K562 (cell line): ENCODE measurements at regions not wholly inside any gene's neighbourhood (a gene's known extent, or its start where the extent isn't known, plus 50 kb on each side); places are given as distances from the start of the nearest gene placed in this dataset.
"Not testable (repeated sequence)": the region's sequence is repeated elsewhere in the genome, so short reads cannot be mapped to it uniquely, and the experiment has no call there.

Experiments used
- ATAC-seq: fragments of 200-7000 bp; cut with Tn5 transposase; 3 replicates; pipeline ENCODE4 v1.9.1; 2020; ENCODE audit warnings: moderate library complexity
- BruUV-seq: library from RNA; stranded (reverse); fragments of 400-500 nt; replicated peaks from 2 replicates; lab custom pipeline; 2021; lab: Mats Ljungman, UMichigan
- CTCF ChIA-PET: fragments of 300-600 bp; formaldehyde crosslinking; extraction: SDS; loops from one replicate; lab custom pipeline; 2021; ENCODE audit warnings: low intra/inter-chr PET ratio; lab: Yijun Ruan, JAX
- POLR2A ChIA-PET: fragments of 300-600, 350-650 bp; sonication (Branson Sonifier 250); formaldehyde crosslinking; extraction: SDS; loops from one replicate; lab custom pipeline; 2021; ENCODE audit warnings: antibody characterized with exemption, inconsistent platforms; lab: Yijun Ruan, JAX
- DNase-seq, 4 experiments: peaks; one replicate each; pipeline versions ENCODE4 v3.0.0 to v3.0.0-alpha.2; 2011 to 2018; ENCODE audit warnings: low spot score in 3 of 4, mixed read lengths in 3 of 4; ENCODE audit errors: extremely low read depth in 1 of 4
- FAIRE-seq: peaks from 2 replicates; lab custom pipeline; 2011; peaks lifted over from hg19 to GRCh38; lab: Jason Lieb, UNC
- H2AFZ ChIP-seq: 2 replicates; pipeline ENCODE4 v1.6.0; 2011; ENCODE audit warnings: low read depth, low read length, control low read depth, inconsistent platforms
- H3K27ac ChIP-seq: fragments of 200-600 bp; 3 replicates; pipeline ENCODE4 v1.8.0; 2011; ENCODE audit warnings: low read depth, mild to moderate bottlenecking, control low read depth, inconsistent platforms, low read length, moderate library complexity, mixed read lengths; ENCODE audit errors: extremely low read depth
- H3K27me3 ChIP-seq, 2 experiments: fragments of 300-600 bp in 1 of 2; 2 replicates in 1 of 2; 3 replicates in 1 of 2; pipeline versions ENCODE4 v1.6.0 to v1.8.0; 2011; ENCODE audit warnings: inconsistent platforms in 2 of 2, low read length in 2 of 2, mild to moderate bottlenecking in 1 of 2, mixed read lengths in 1 of 2, moderate library complexity in 1 of 2; ENCODE audit not compliant: control insufficient read depth in 2 of 2, insufficient read depth in 2 of 2
- H3K36me3 ChIP-seq: fragments of 300-600 bp; 3 replicates; pipeline ENCODE4 v1.8.0; 2011; ENCODE audit warnings: mild to moderate bottlenecking, low read length, inconsistent platforms; ENCODE audit not compliant: control insufficient read depth, insufficient read depth
- H3K4me1 ChIP-seq, 2 experiments: fragments of 200-600 bp in 1 of 2; replicated peaks in 1 of 2; 2 replicates in 1 of 2; 3 replicates in 1 of 2; pipeline versions ENCODE4 v1.5.1 to v1.8.0; 2011; ENCODE audit warnings: inconsistent platforms in 2 of 2, low read length in 2 of 2, mild to moderate bottlenecking in 1 of 2, mixed read lengths in 1 of 2, moderate library complexity in 1 of 2; ENCODE audit not compliant: control insufficient read depth in 2 of 2, insufficient read depth in 2 of 2
- H3K4me2 ChIP-seq: 2 replicates; pipeline ENCODE4 v1.6.1; 2011; ENCODE audit warnings: low read length, control low read depth, inconsistent platforms, mixed read lengths; ENCODE audit not compliant: insufficient read depth
- H3K4me3 ChIP-seq: fragments of 200-600 bp; sonication (generic), shearing (Covaris generic); 2 replicates; pipeline ENCODE4 v1.5.1; 2016; ENCODE audit warnings: control low read depth, inconsistent platforms
- H3K79me2 ChIP-seq: fragments of 200-600 bp; 3 replicates; pipeline ENCODE4 v1.8.0; 2011; ENCODE audit warnings: low read length, inconsistent platforms; ENCODE audit not compliant: control insufficient read depth, insufficient read depth
- H3K9ac ChIP-seq, 2 experiments: 2 replicates each; pipeline versions ENCODE4 v1.6.0 to v1.6.1; 2011; ENCODE audit warnings: low read depth in 2 of 2, low read length in 2 of 2, control low read depth in 1 of 2, inconsistent platforms in 1 of 2, mild to moderate bottlenecking in 1 of 2, mixed read lengths in 1 of 2; ENCODE audit not compliant: insufficient read depth in 1 of 2
- H3K9me1 ChIP-seq: one replicate; pipeline ENCODE4 v1.6.0; 2011; ENCODE audit warnings: inconsistent platforms, mild to moderate bottlenecking, low read length, moderate library complexity; ENCODE audit not compliant: control insufficient read depth, insufficient read depth
- H3K9me3 ChIP-seq: replicated peaks from 2 replicates; pipeline ENCODE4 v1.5.1; 2011; ENCODE audit warnings: low read depth, low read length, inconsistent platforms; ENCODE audit not compliant: control insufficient read depth, insufficient read depth
- H4K20me1 ChIP-seq: replicated peaks from 2 replicates; pipeline ENCODE4 v1.6.1; 2011; ENCODE audit warnings: low read length, inconsistent platforms, mixed read lengths; ENCODE audit not compliant: control insufficient read depth, insufficient read depth
- BHLHE40 ChIP-seq: IDR thresholded peaks from 2 replicates; pipeline ENCODE4 v1.6.1; 2011; ENCODE audit warnings: low read length, improper control_type of control experiment
- RBM25 ChIP-seq: fragments of 200-400 bp; formaldehyde crosslinking; IDR thresholded peaks from 2 replicates; pipeline ENCODE4 v1.6.1; 2018; ENCODE audit warnings: low read length, low read depth, moderate library complexity; ENCODE audit not compliant: severe bottlenecking
- WGBS: fragments of 100-300 bp; shearing (Covaris generic); methylation state at CpG from one replicate; pipeline ENCODE4 v1.1.6; 2016; ENCODE audit warnings: low coverage, mixed read lengths; ENCODE audit not compliant: insufficient coverage; ENCODE audit errors: missing lambda C conversion rate; 5-methylcytosine and 5-hydroxymethylcytosine counted together
- in situ Hi-C: fragments of 300-500 bp; cut with MboI; formaldehyde crosslinking; loops from 4 replicates; pipeline ENCODE4 v1.15.0; 2018; ENCODE audit warnings: inconsistent platforms, mixed read lengths
- intact Hi-C: fragments of 100-400 bp; cut with micrococcal nuclease; formaldehyde crosslinking; loops from 2 replicates; pipeline ENCODE4 v1.14.2; 2022
- TF ChIP-seq, protein P1 (sequence below), 3 experiments: fragments of 200-800 bp in 1 of 3; fragments of 250-450 bp in 1 of 3; fragments of 450-650 bp in 1 of 3; sonication (Bioruptor Pico) in 1 of 3; sonication (Bioruptor generic) in 1 of 3; formaldehyde crosslinking in 1 of 3; IDR thresholded peaks; 2 replicates each; pipeline versions ENCODE4 v1.6.1 to v1.8.0; 2016 to 2022; ENCODE audit warnings: mild to moderate bottlenecking in 2 of 3, missing genetic modification characterization in 2 of 3, missing compliant biosample characterization in 1 of 3, moderate library complexity in 1 of 3

DNA sequence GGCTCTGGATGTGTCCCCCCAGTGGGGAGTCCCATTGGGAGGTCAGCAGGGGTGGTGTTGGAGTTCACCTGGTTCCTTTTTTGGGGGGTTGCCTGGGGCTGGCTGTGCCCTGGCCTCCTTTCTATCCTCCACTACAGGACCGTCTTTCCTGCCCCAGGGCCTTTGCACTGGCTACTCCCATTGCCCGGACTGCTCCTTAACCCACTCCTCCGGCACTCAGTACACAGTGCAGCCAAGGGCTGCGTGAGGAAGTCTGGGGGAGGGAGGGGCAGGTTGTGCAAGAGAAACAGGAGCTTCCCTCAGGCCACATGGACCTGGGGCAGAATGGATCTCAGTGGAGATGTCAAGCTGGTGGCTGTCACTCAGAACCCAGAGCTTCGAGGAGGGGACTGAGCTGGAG lies 429.3 kb upstream of the SULF2 start:
- Histone ChIP-seq H3K9me1 (no peaks in the 10 kb centered on the region), H3K4me1 (no peaks in the 10 kb centered on the region), H3K9me3 (no peaks in the 10 kb centered on the region), H3K27ac (no peak overlapping the region), H3K4me3 (no peak overlapping the region), H3K4me2 (no peak overlapping the region), H2AFZ (no peak overlapping the region), H3K27me3 (peaks cover 4 to 23% of the 10 kb centered on the region in 2 experiments; a peak in 3 of 5 replicates), H3K79me2 (no peaks in the 10 kb centered on the region), H4K20me1 (no peaks in the 10 kb centered on the region; the same call in 1 of the 2 replicates), H3K9ac (no peak overlapping the region), H3K36me3 (no peaks in the 10 kb centered on the region)
- ChIA-PET POLR2A (no interaction called here), CTCF (no interaction called here)
- DNase-seq (no peak), FAIRE-seq (no peak), ATAC-seq (no peak)
- no TSS peak for BruUV-seq
- intact Hi-C loops, result no loop called here
- in situ Hi-C loops, result loop anchor here (5.0 kb wide), 1 partner anchor 383 kb away; no protein-coding TSS in a partner anchor
- WGBS, result 4% methylated on average over 4 of the region's 5 CpGs
- TF ChIP-seq, protein P1, sequence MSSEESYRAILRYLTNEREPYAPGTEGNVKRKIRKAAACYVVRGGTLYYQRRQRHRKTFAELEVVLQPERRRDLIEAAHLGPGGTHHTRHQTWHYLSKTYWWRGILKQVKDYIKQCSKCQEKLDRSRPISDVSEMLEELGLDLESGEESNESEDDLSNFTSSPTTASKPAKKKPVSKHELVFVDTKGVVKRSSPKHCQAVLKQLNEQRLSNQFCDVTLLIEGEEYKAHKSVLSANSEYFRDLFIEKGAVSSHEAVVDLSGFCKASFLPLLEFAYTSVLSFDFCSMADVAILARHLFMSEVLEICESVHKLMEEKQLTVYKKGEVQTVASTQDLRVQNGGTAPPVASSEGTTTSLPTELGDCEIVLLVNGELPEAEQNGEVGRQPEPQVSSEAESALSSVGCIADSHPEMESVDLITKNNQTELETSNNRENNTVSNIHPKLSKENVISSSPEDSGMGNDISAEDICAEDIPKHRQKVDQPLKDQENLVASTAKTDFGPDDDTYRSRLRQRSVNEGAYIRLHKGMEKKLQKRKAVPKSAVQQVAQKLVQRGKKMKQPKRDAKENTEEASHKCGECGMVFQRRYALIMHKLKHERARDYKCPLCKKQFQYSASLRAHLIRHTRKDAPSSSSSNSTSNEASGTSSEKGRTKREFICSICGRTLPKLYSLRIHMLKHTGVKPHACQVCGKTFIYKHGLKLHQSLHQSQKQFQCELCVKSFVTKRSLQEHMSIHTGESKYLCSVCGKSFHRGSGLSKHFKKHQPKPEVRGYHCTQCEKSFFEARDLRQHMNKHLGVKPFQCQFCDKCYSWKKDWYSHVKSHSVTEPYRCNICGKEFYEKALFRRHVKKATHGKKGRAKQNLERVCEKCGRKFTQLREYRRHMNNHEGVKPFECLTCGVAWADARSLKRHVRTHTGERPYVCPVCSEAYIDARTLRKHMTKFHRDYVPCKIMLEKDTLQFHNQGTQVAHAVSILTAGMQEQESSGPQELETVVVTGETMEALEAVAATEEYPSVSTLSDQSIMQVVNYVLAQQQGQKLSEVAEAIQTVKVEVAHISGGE (CRISPR knock-in tag; IDR thresholded peaks at IDR 0.05), result peak in 1 of 3 experiments; percentile 50; a peak in 1 of 6 replicates
- TF ChIP-seq RBM25 (peak; percentile 28), BHLHE40 (no peak)

DNA sequence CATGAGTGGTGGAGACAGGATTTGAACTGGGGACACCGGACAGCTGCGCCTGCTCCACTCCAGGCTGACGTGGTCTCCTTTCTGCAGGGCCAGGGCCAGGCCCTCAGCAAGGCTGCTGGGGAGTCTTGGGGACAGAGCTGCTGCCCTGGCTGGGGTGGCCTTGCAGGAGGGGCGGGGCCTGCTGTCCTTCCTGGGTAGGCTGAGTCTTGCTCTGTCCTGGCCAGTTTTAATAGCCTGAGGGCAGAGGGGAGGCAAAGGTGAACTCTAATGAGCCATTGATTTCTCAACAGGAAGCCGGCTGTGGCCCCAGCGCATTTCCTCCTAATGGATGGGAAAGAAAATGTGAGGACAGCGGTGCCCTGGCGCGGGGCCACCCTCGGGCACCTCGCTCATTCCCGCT lies 428.4 kb upstream of the SULF2 start:
- H3K4me3 ChIP-seq, H3K9me1 ChIP-seq, H2AFZ ChIP-seq, H3K79me2 ChIP-seq, H3K4me2 ChIP-seq, H3K9ac ChIP-seq, H3K4me1 ChIP-seq, POLR2A ChIA-PET, ATAC-seq, H3K9me3 ChIP-seq, DNase-seq, BruUV-seq, intact Hi-C loops, CTCF ChIA-PET, H3K36me3 ChIP-seq, H4K20me1 ChIP-seq, FAIRE-seq, H3K27ac ChIP-seq: not testable (repeated sequence)
- H3K27me3 ChIP-seq, result peaks cover 4 to 14% of the 10 kb centered on the region in 2 experiments; a peak in 3 of 5 replicates
- in situ Hi-C loops, result loop anchor here (5.0 kb wide), 1 partner anchor 384 kb away; no protein-coding TSS in a partner anchor
- WGBS, result 3% methylated on average over 5 of the region's 12 CpGs
